Non-pigmented ciliary epithelial cell (primary cell): ENCODE measurements at regions not wholly inside any gene's neighbourhood (a gene's known extent, or its start where the extent isn't known, plus 50 kb on each side); places are given as distances from the start of the nearest gene placed in this dataset.
"Not testable (repeated sequence)": the region's sequence is repeated elsewhere in the genome, so short reads cannot be mapped to it uniquely, and the experiment has no call there.

Experiments
- DNase-seq: peaks from one replicate; pipeline ENCODE4 v3.0.0-alpha.2; 2010; ENCODE audit warnings: low read depth

DNA sequence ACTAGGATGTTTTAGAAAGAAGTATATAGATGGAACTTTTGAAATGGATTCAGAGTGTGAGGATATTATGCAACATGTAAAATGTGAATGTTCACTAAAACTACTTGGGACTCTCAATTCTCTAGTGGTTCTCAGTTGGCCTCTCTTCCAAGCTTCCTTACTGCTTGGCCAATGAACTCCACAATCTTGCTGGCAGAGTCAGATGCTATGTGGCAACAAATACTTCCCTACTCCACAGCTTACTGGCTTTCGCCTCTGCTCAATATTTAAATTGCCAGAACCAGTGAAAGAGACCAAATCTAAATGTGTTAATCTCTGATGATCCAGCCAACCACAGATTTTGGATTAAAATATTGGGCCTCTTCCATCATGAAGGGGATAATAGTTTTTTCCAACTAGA is 138.4 kb downstream of the HTR1B start:
- no peak for DNase-seq

GRCh38 chr6:77322604-77323003 is 140.7 kb downstream of the HTR1B start:
- no peak for DNase-seq

DNA sequence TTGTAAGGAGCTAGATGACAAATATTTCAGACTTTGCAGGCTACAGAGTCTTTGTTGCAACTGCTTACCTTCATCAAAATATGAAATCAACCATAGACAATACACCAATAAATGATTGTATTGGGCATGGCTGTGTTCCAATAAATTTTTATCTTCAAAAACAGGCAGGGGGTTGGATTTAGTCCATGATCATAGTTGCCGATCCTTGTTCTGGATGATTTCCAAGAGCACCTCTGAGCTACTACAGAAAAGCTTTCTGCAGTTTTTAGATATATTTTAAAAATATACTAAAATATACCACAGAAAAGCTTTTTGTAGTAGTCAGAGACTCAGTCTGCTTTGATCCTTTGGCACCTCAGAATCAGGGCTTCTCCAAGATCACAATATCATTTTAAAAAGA is 145.0 kb downstream of the HTR1B start:
- no peak for DNase-seq

DNA sequence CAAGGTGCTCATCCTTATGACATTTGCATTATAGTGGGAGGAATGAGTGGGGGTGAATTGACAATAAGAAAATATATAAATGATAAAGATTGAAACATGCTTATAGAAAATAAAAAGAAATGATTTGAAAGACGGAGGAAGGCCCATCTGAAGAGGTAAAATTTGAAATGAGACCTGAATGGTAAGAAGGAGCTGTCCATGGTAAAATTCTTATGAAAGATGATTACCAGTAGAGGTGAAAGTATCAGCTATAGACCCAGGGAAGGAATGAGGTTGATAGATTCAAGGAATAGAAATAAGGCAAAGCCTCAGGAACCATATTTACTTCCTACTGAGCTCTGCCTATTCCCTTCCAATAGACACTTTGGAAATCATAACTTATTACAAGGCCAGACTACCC is 149.7 kb downstream of the HTR1B start:
- no peak for DNase-seq

DNA sequence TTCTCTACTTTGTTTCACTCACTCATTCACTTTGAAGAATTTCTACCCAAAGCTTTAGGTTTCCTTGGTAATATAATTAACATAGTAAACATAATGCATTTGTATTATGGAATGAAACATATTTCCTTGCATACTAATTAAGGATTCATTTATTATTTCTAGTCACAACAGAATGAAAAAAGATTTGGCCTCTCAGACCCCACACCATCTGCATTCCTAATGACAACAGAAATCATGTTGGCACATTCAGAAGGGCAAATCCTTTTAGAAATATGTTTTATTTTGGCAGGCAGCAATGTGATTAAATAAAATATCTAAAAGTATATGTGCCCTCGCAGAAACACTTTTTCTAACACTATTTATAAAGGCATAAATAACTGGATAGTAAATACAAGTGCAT is 163.4 kb downstream of the HTR1B start:
- no peak for DNase-seq

GRCh38 chr6:77298283-77298682 is 165.0 kb downstream of the HTR1B start:
- no peak for DNase-seq

DNA sequence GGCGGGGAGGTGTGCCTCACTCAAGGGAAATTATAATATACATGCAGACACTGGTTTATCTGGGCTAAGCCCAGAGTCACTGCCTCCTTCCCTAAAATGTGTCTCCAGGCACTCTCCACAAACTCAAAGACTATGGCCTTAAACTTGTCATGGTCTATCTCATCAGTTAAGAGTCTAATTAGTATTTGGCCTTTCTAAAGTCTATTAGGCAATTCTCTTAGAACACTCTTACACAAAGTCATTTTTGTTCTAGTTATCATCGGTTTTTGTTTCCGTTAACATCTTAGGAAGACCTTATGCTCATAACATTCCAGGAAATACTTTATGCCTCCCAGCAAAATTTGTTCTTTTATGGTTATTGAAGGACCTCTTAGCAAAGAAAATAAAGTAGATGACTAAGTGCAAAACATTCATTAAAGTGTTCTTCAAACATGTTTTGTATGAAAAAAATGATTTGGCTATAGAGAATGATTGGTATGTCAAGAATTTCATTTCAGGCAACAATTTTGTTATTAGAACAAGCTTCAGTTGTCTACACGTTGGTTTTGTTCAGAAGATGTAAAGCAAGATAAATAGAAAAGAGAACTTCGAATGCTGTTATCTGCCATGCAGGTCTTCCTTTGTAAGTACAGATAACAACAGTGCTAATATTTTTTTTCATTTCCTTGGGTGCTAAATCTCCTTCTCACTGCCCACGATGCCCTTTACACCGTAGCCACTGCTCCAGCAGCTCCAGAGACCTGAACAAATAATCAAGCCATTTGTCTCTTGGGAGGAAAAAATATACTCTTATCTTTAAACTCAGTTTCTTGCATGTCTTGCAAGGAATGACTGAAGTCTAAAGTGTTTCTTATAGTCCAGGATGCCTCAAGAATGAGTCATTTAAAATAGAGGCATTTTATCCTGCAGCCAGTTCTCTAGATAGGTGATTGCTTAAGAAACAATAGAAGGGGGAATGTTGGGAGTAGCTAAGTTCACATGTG is 170.4 kb downstream of the HTR1B start:
- DNase-seq = peak; percentile 79

DNA sequence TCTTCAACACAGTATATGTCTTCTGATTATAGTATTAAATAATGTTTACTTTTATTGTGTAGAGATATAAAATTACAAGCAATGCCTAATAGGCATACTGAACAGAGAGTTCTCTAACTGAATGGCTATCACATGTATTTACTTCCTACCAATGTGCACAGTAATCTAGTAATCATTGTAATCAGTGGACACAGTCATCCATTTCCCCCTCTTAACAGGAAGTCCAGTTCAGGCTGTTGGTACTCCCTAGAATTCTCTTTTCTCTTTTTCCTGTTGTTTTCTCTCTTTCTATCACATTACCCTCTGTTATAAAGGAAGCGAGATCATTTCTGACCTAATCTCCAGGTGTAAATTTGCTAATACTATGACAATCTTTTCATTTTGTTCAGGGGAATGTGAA is 172.5 kb downstream of the HTR1B start:
- DNase-seq = no peak

DNA sequence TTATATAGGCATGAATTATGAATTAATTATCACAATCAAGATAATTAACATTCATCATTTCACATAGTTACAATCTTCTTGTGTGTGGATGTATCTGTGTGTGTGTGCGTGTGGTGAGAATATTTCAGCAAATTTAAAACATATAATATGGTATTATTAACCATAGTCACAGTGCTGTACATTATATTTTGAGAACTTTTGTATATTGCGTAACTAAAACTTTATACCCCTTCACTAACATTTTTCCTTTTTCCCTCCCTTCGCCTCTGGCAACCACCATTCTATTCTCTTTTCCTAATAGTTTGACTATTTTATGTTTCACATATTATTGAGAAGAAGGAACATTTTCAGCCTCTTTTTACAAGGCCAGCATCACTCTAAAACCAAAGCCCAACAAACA is 176.8 kb downstream of the HTR1B start:
- DNase-seq = no peak

GRCh38 chr6:77273929-77274328 is 189.4 kb downstream of the HTR1B start:
- DNase-seq = no peak

- no peak for DNase-seq
Observed at GRCh38 chr6:77264970-77265369, 198.3 kb downstream of the HTR1B start.

DNA sequence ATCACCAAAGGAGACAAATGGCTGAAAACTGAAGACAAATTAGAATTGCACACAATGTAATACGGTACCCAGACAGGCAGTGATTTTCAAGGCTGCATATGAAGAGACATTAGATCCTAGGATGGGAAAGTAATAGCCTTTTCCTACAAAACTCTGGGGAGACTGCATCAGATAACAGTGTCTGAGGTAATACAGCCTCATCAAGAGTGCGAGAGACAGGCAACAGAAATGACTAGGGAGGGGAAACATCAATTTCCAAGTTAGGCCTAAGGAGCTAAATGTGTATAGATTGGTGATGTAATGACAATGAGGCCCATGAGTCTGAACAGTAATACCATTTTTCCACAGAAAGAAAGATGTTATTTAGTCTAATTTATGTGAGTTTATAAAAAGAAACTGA is 200.3 kb downstream of the HTR1B start:
- no peak for DNase-seq

DNA sequence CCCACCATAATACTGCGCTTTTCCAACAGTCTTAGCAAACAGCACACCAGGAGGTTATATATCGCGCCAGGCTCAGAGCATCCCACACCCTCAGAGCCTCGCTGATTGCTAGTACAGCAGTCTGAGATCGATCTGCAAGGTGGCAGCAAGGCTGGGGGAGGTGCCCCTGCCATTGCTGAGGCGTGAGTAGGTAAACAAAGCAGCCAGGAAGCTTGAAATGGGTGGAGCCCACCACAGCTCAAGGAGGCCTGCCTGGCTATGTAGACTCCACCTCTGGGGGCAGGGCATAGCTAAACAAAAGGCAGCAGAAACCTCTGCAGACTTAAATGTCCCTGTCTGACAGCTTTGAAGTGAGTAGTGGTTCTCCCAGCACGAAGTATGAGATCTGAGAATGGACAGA is 211.5 kb downstream of the HTR1B start:
- not testable (repeated sequence) for DNase-seq

GRCh38 chr6:77249560-77249959 is 213.7 kb downstream of the HTR1B start:
- DNase-seq = no peak

DNA sequence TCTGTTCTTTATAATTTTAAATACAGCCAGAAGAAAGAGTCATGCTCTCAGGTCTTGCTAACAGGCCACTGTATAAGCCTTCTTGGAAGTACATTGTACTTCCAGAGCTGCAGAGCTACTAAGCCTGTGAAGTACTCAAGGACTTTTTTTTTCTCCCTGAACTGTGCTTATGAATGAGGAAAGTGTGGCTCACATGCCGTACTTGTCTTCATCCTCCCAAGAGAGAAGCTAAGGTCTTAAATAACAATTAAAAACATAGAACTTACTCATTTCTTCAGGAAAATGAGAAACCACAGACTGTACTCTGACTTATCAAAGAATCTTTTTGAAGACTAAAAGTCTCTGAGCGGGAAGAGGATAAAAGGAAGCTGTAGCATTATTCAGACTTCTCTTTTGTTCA is 218.3 kb downstream of the HTR1B start:
- no peak for DNase-seq

DNA sequence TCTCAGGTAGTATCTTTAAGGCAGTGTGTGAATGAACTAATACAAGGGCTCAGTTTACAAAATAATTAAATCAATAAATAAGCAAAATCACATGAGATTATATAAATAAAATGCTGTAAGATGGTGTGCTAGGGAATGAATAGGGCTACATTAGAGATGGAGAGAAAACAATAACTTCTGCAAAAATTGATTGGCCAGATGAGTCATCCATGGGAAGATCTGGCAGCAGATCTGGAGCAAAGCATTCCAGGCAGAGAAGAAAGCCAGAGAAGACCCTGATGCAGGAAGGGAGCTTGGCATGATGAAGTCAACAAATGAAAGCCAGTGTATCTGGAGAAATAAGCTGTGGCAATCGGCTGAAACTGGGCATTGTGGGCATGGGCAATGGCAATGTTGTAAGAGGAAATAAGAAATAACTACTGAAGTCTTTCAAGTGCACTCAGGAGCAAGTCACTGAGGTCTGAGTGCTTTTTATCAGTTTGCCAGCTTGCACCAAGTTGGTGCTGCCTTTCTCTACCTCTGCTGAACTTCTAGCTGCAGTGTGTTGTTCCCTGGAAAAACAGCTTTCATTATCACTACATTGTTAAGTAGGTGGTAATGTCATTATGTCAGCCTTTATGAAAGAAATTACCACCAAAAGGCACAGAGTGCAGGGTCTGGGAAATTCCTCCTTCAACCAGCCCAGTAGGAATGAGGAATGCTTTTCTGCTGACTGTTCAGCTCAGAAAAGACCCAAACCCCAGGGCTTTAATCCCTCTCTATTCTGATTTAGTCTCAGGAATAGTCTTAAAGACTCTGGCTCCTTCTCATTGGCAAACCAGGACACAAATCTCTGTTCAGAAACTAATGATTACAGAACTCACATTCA is 231.6 kb downstream of the HTR1B start:
- DNase-seq = no peak

DNA sequence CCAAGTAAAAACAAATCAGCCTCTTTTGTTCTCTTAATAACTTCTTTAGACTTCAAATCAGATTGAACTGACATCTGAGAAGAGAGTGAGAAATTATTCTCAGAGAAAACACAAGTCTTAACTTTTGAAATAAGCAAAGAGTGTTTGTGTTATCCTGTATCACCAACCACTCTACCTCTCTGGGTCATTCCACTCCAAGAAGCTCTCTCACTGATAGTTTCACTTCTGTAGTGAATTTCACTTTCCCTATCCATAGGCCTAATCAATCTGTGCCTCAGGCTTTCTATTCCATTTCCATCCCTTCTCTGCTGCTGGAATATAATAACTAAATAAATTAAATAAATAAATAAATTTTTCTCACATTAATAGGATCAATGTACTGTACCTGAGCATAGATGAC is 235.0 kb downstream of the HTR1B start:
- DNase-seq = no peak

DNA sequence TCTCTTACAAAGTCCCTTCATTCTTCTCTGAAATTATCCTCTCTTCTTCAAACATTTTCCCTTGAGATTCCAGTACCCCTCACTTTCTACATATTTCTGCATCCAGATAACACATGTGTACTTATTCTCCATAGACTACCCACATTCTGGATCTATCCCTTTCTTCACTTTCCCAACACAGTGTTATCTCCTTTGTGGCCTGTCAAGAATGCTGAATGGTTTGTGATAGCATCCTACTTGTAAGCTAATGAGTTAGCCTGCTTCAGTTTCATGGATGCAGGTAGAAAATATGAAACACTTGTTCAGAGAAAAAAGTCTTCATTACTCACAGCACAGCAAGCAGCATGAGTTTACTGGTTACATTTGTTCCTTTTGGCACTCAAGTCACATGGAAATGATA is 245.4 kb downstream of the HTR1B start:
- no peak for DNase-seq

DNA sequence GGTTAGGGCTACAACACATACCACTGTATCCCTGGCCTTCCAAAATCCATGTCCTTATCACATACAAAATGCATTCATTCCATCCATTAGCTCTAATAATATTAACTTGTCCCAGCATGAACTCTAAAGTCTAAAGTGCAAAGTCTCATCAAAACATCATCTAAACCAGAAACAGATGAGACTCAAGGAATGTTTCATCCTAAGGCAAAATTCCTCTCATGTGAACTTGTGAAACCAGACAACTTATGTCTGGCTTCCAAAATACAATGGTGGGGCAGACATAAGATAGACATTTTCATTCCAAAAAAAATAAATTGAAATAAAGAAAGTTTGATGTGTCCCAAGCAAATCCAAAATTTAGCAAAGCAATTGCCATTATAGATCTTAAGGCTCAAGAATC is 257.4 kb downstream of the HTR1B start:
- DNase-seq = no peak

- no peak for DNase-seq
Observed at GRCh38 chr6:77204555-77204954, 258.7 kb downstream of the HTR1B start.

DNA sequence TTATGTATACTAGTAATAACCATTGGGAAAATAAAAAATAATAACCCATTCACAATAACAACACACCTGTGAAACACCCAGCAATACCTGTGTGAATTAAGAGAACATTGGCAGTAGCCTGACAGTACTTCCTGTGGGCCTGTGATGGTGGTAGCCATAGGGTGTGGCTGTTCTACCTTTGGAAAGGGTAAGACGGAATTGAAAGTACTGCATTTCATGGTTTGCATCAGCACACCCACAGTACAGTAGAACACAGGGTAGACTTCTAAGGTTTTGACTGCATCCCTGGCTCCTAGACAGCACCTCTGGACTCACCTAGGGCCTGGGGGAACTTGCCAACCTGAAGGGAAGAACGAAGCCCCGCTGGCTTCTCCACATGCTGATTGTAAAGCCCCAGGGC is 279.8 kb downstream of the HTR1B start:
- DNase-seq = no peak

- no peak for DNase-seq
Observed at GRCh38 chr6:77181749-77182148, 281.5 kb downstream of the HTR1B start.

DNA sequence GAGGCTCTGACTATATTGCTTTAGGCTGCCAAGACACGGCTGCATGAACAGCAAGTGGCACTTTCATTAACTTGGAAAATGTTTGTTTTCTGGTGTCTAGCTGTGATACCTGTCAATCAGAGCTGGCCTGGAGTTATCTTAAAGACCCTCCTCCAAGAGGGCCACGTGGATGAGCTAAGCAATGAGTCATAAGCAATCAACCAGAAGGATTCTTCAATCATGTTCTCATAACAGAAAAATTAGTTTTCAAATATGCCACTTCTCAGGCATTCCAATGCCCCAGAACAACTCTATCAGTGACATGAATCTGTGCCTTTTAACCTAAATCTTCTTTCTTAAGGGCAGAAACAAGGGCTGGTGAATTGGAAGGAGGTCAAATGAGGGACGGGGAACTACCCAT is 283.0 kb downstream of the HTR1B start:
- peak; percentile 5 for DNase-seq
